ENCODE measurements at regions not wholly inside any gene's neighbourhood (a gene's known extent, or its start where the extent isn't known, plus 50 kb on each side); places are given as distances from the start of the nearest gene placed in this dataset.

DNA sequence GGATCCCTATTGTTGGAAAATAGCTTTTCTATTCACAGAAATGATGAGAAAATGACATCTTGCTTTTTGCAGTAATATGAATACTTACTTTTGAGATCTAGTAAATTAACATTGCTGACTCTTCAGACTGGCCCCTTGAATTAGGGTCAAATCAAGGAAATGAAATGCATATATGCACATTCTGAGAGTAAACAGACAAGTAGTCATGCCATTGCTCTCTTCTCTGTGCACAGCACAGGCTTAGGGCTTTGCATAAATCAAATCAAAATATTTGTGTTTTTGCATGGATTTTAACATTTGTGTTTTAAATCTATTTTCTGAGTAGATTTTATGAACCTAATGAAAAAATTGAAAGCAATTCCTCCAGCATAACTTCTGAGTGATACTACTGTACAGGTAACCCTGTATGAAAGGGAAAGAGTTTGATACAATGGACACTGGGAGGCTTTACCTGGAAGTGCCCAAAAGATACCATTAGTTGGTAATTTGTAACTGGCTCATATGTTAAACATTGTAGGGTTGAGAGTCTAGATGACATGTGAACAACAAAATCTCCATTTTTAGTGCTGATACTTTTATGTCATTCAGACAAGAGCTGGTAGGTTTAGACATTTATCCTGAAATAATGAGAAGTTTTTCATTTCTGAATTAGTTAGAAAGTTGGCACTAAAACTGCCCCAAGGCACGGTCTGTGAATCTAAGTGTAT is 280.2 kb upstream of the FBXO33 start:
- Histone ChIP-seq H3K9me2 (replicated peaks; ENCODE audit: low read length) (no peaks in the 10 kb centered on the region), H3F3A (ENCODE audit: low read length, unreplicated experiment) (no peaks in the 10 kb centered on the region), H3K4me2 (ENCODE audit: low read length) (no peak overlapping the region), H4K20me1 (ENCODE audit: low read length) (no peaks in the 10 kb centered on the region), H3K36me3 (ENCODE audit: low read depth, low read length) (no peaks in the 10 kb centered on the region), H3K4me1 (ENCODE audit: insufficient read depth, low read length) (no peaks in the 10 kb centered on the region), H3K27me3 (ENCODE audit: low read length) (peaks cover 12% of the 10 kb centered on the region; the same call in 1 of the 2 replicates), H3K9ac (ENCODE audit: low read length) (no peak overlapping the region), H3K79me2 (ENCODE audit: low read length) (no peaks in the 10 kb centered on the region), H3K9me3 (ENCODE audit: low read length) (no peaks in the 10 kb centered on the region), H3K4me3 (ENCODE audit: low read length) (no peak overlapping the region), H3K27ac (ENCODE audit: low read length) (no peak overlapping the region), H2AFZ (ENCODE audit: low read length) (no peak overlapping the region)
- no peak for DNase-seq
- intact Hi-C loops (cut with micrococcal nuclease): no loop called here
- POLR2A ChIA-PET (ENCODE audit: unreplicated experiment): no interaction called here
- CTCF ChIA-PET: no interaction called here
- no TSS peak for BruUV-seq (replicated peaks)
- TF ChIP-seq EZH2 (IDR thresholded peaks at IDR 0.05; ENCODE audit: low read length, unreplicated experiment) (no peak), EZH2phosphoT487 (IDR thresholded peaks at IDR 0.05; ENCODE audit: borderline replicate concordance, low read length) (no peak)
- TF ChIP-seq, protein P1, sequence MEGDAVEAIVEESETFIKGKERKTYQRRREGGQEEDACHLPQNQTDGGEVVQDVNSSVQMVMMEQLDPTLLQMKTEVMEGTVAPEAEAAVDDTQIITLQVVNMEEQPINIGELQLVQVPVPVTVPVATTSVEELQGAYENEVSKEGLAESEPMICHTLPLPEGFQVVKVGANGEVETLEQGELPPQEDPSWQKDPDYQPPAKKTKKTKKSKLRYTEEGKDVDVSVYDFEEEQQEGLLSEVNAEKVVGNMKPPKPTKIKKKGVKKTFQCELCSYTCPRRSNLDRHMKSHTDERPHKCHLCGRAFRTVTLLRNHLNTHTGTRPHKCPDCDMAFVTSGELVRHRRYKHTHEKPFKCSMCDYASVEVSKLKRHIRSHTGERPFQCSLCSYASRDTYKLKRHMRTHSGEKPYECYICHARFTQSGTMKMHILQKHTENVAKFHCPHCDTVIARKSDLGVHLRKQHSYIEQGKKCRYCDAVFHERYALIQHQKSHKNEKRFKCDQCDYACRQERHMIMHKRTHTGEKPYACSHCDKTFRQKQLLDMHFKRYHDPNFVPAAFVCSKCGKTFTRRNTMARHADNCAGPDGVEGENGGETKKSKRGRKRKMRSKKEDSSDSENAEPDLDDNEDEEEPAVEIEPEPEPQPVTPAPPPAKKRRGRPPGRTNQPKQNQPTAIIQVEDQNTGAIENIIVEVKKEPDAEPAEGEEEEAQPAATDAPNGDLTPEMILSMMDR (conservative IDR thresholded peaks at IDR 0.05; ENCODE audit: low read depth, low read length): no peak
- ATAC-seq: no peak

DNA sequence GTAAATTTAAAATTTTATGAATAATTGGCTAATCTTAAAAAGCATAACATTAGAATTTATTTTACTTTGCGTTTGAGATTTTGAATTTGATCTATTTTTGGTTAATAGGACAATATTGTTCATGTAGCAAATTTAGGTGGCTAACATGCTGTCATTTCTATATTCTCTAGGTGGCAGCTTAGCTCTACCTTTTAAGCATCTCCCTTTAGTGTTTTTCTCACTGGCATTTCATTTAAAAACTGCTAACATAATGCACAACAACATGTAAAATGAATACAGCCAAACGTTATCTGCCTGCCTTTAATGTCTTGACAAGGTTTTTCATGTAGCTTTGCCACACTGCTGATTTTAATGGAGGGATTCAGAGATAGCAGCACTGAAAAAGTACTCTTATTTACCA is 272.4 kb upstream of the FBXO33 start:
- POLR2A ChIA-PET (ENCODE audit: unreplicated experiment): no interaction called here
- BruUV-seq (replicated peaks): no TSS peak
- no peak for DNase-seq
- Histone ChIP-seq H2AFZ (ENCODE audit: low read length) (no peak overlapping the region), H3K36me3 (ENCODE audit: low read depth, low read length) (no peaks in the 10 kb centered on the region), H3K27ac (ENCODE audit: low read length) (no peak overlapping the region), H3F3A (ENCODE audit: low read length, unreplicated experiment) (no peaks in the 10 kb centered on the region), H3K79me2 (ENCODE audit: low read length) (no peaks in the 10 kb centered on the region), H4K20me1 (ENCODE audit: low read length) (no peaks in the 10 kb centered on the region), H3K4me2 (ENCODE audit: low read length) (no peak overlapping the region), H3K4me3 (ENCODE audit: low read length) (no peak overlapping the region), H3K4me1 (ENCODE audit: insufficient read depth, low read length) (no peaks in the 10 kb centered on the region), H3K9ac (ENCODE audit: low read length) (no peak overlapping the region), H3K9me2 (replicated peaks; ENCODE audit: low read length) (no peaks in the 10 kb centered on the region), H3K27me3 (ENCODE audit: low read length) (no peaks in the 10 kb centered on the region), H3K9me3 (ENCODE audit: low read length) (no peaks in the 10 kb centered on the region)
- CTCF ChIA-PET: no interaction called here
- no peak for ATAC-seq
- intact Hi-C loops (cut with micrococcal nuclease): no loop called here
- TF ChIP-seq, protein P1 (conservative IDR thresholded peaks at IDR 0.05; ENCODE audit: low read depth, low read length): no peak; the same call in 1 of the 2 replicates

DNA sequence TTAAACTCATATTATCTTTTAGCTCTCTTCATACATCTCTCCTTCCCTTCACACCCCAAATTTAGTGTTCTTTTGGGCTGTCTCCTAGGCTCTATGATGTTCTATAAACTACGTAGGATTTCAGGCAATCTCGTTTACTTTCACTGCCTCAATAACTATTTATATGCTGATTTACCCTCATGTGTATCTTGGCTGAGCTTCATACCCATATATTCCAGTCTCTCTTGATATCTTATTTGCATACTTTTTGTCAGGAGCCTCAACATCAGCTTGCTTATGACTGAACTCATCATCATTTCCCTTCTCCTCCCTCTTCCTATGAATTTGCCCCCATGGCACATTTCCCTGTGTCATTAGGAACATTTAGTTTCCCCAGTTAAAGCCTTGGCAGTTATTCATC is 262.1 kb upstream of the FBXO33 start:
- DNase-seq (no peak), ATAC-seq (no peak)
- Histone ChIP-seq H3K79me2 (ENCODE audit: low read length) (no peaks in the 10 kb centered on the region), H3K9me2 (replicated peaks; ENCODE audit: low read length) (no peaks in the 10 kb centered on the region), H4K20me1 (ENCODE audit: low read length) (no peaks in the 10 kb centered on the region), H3K4me1 (ENCODE audit: insufficient read depth, low read length) (no peaks in the 10 kb centered on the region), H3K4me2 (ENCODE audit: low read length) (no peak overlapping the region), H3K9me3 (ENCODE audit: low read length) (no peaks in the 10 kb centered on the region), H2AFZ (ENCODE audit: low read length) (no peak overlapping the region), H3K36me3 (ENCODE audit: low read depth, low read length) (no peaks in the 10 kb centered on the region), H3K27ac (ENCODE audit: low read length) (no peak overlapping the region), H3K9ac (ENCODE audit: low read length) (no peak overlapping the region), H3K4me3 (ENCODE audit: low read length) (no peak overlapping the region), H3F3A (ENCODE audit: low read length, unreplicated experiment) (no peaks in the 10 kb centered on the region), H3K27me3 (ENCODE audit: low read length) (peaks cover under 1% of the 10 kb centered on the region; the same call in 1 of the 2 replicates)
- ChIA-PET POLR2A (ENCODE audit: unreplicated experiment) (no interaction called here), CTCF (no interaction called here)
- no peak for TF ChIP-seq EZH2phosphoT487 (IDR thresholded peaks at IDR 0.05; ENCODE audit: borderline replicate concordance, low read length)
- TF ChIP-seq, protein P1 (conservative IDR thresholded peaks at IDR 0.05; ENCODE audit: low read depth, low read length): no peak
- no peak for TF ChIP-seq EZH2 (IDR thresholded peaks at IDR 0.05; ENCODE audit: low read length, unreplicated experiment)
- intact Hi-C loops (cut with micrococcal nuclease): no loop called here
- no TSS peak for BruUV-seq (replicated peaks)
